Hepatocyte (in vitro differentiated cells): ENCODE measurements at regions not wholly inside any gene's neighbourhood (a gene's known extent, or its start where the extent isn't known, plus 50 kb on each side); places are given as distances from the start of the nearest gene placed in this dataset.

Experiments used
- CTCF ChIP-seq: fragments of 200-600 bp; sonication (generic); IDR thresholded peaks from 2 replicates; pipeline ENCODE4 v1.5.1; 2016; ENCODE audit warnings: antibody characterized with exemption, mild to moderate bottlenecking; ENCODE audit not compliant: poor library complexity
- EZH2 ChIP-seq: fragments of 200-600 bp; sonication (generic); IDR thresholded peaks from 2 replicates; pipeline ENCODE4 v1.6.1; 2016; ENCODE audit warnings: antibody characterized with exemption, mild to moderate bottlenecking, borderline replicate concordance

GRCh38 chr2:230636684-230637271 lies 75.9 kb upstream of the CAB39 start:
- no peak for TF ChIP-seq EZH2
- no peak for TF ChIP-seq CTCF
